Hematopoietic multipotent progenitor cell treated with erythropoietin and hydrocortisone succinate and interleukin-3 and kit ligand, for 15 days (in vitro differentiated cells): ENCODE measurements at regions not wholly inside any gene's neighbourhood (a gene's known extent, or its start where the extent isn't known, plus 50 kb on each side); places are given as distances from the start of the nearest gene placed in this dataset.
A peak's percentile ranks its signal among the peaks of the same experiment; 100 is the strongest.
"Not testable (repeated sequence)": the region's sequence is repeated elsewhere in the genome, so short reads cannot be mapped to it uniquely, and the experiment has no call there.

Experiments
- DNase-seq: peaks from one replicate; pipeline ENCODE4 v3.0.0-alpha.2; 2015; ENCODE audit warnings: low spot score

- DNase-seq, result no peak
These were observed 322.0 kb upstream of the MIR17HG start for GRCh38 chr13:91025442-91025841.

GRCh38 chr13:91031508-91031907, 316.0 kb upstream of the MIR17HG start:
- DNase-seq, result no peak

GRCh38 chr13:91032104-91032503, 315.4 kb upstream of the MIR17HG start:
- no peak for DNase-seq

- no peak for DNase-seq
These were observed 310.6 kb upstream of the MIR17HG start for GRCh38 chr13:91036886-91037285.

GRCh38 chr13:91042870-91043269, 304.6 kb upstream of the MIR17HG start:
- DNase-seq, result no peak

- DNase-seq, result no peak
These were observed 302.0 kb upstream of the MIR17HG start for GRCh38 chr13:91045351-91046034.

GRCh38 chr13:91046715-91047327, 300.7 kb upstream of the MIR17HG start:
- no peak for DNase-seq

- DNase-seq, result no peak
These were observed 296.5 kb upstream of the MIR17HG start for GRCh38 chr13:91050970-91051369.

GRCh38 chr13:91052876-91053275, 294.6 kb upstream of the MIR17HG start:
- DNase-seq, result no peak

GRCh38 chr13:91053318-91054065, 294.0 kb upstream of the MIR17HG start:
- DNase-seq, result no peak

- DNase-seq, result no peak
These were observed 292.6 kb upstream of the MIR17HG start for GRCh38 chr13:91054902-91055301.

- DNase-seq, result no peak
These were observed 290.7 kb upstream of the MIR17HG start for GRCh38 chr13:91056746-91057145.

GRCh38 chr13:91057507-91057906, 290.0 kb upstream of the MIR17HG start:
- not testable (repeated sequence) for DNase-seq

GRCh38 chr13:91058066-91058465, 289.4 kb upstream of the MIR17HG start:
- no peak for DNase-seq

- DNase-seq, result no peak
These were observed 288.6 kb upstream of the MIR17HG start for GRCh38 chr13:91058919-91059318.

- DNase-seq, result no peak
These were observed 280.7 kb upstream of the MIR17HG start for GRCh38 chr13:91066745-91067144.

- no peak for DNase-seq
These were observed 275.0 kb upstream of the MIR17HG start for GRCh38 chr13:91072486-91072885.

GRCh38 chr13:91074091-91074490, 273.4 kb upstream of the MIR17HG start:
- DNase-seq, result no peak

GRCh38 chr13:91076830-91077229, 270.7 kb upstream of the MIR17HG start:
- DNase-seq, result no peak

- DNase-seq, result no peak
These were observed 269.3 kb upstream of the MIR17HG start for GRCh38 chr13:91078093-91078679.

GRCh38 chr13:91079176-91079575, 268.3 kb upstream of the MIR17HG start:
- DNase-seq, result no peak

GRCh38 chr13:91085127-91085526, 262.4 kb upstream of the MIR17HG start:
- peak; percentile 7 for DNase-seq
